CD14-positive monocyte (primary cell): ENCODE measurements at regions not wholly inside any gene's neighbourhood (a gene's known extent, or its start where the extent isn't known, plus 50 kb on each side); places are given as distances from the start of the nearest gene placed in this dataset.

Source experiments
- DNase-seq, 3 donors: peaks; one replicate each; pipeline ENCODE4 v3.0.0-alpha.2; 2011 to 2022
- H2AFZ ChIP-seq: 2 replicates; pipeline ENCODE4 v1.6.0; 2012; ENCODE audit warnings: mild to moderate bottlenecking, low read depth, low read length, inconsistent platforms; ENCODE audit not compliant: insufficient read depth, poor library complexity, severe bottlenecking
- H3K27ac ChIP-seq, 2 donors: 1 replicate in 1 of 2; 2 replicates in 1 of 2; pipeline ENCODE4 v1.5.1; 2012 to 2013; ENCODE audit warnings: low read length in 2 of 2, control low read depth in 1 of 2, inconsistent platforms in 1 of 2, low read depth in 1 of 2, mild to moderate bottlenecking in 1 of 2
- H3K27me3 ChIP-seq, 2 donors: one replicate each; pipeline versions ENCODE4 v1.6.0 to v1.6.1; 2011 to 2013; ENCODE audit warnings: low read length in 2 of 2; ENCODE audit not compliant: control insufficient read depth in 2 of 2, insufficient read depth in 2 of 2
- H3K36me3 ChIP-seq, 2 donors: replicated peaks in 1 of 2; 1 replicate in 1 of 2; 2 replicates in 1 of 2; pipeline versions ENCODE4 v1.5.1 to v1.6.1; 2012 to 2013; ENCODE audit warnings: low read length in 2 of 2, control low read depth in 1 of 2, inconsistent platforms in 1 of 2, mild to moderate bottlenecking in 1 of 2; ENCODE audit not compliant: insufficient read depth in 2 of 2, control insufficient read depth in 1 of 2
- H3K4me1 ChIP-seq, 2 donors: 1 replicate in 1 of 2; 2 replicates in 1 of 2; pipeline versions ENCODE4 v1.5.1 to v1.6.1; 2012 to 2013; ENCODE audit warnings: low read length in 2 of 2, control low read depth in 1 of 2, inconsistent platforms in 1 of 2, mild to moderate bottlenecking in 1 of 2, moderate library complexity in 1 of 2; ENCODE audit not compliant: insufficient read depth in 2 of 2, control insufficient read depth in 1 of 2
- H3K4me2 ChIP-seq: replicated peaks from 2 replicates; pipeline ENCODE3; 2012; ENCODE audit warnings: low read length, moderate library complexity, mild to moderate bottlenecking; ENCODE audit not compliant: poor library complexity, severe bottlenecking; ENCODE audit errors: extremely low read depth
- H3K4me3 ChIP-seq, 3 experiments: fragments of 200-600 bp in 1 of 3; sonication (generic) in 1 of 3; replicated peaks in 1 of 3; 1 replicate in 2 of 3; 2 replicates in 1 of 3; pipeline ENCODE4 v1.5.1; 2011 to 2013; ENCODE audit warnings: low read length in 3 of 3, mild to moderate bottlenecking in 3 of 3, control low read depth in 2 of 3, low read depth in 2 of 3, inconsistent platforms in 1 of 3, moderate library complexity in 1 of 3
- H3K79me2 ChIP-seq: 2 replicates; pipeline ENCODE4 v1.6.0; 2012; ENCODE audit warnings: mild to moderate bottlenecking, control low read depth, inconsistent platforms, low read length, moderate library complexity; ENCODE audit not compliant: insufficient read depth
- H3K9ac ChIP-seq: 2 replicates; pipeline ENCODE4 v1.6.0; 2017; ENCODE audit warnings: low read length, mild to moderate bottlenecking; ENCODE audit not compliant: insufficient read depth, poor library complexity, severe bottlenecking
- H3K9me3 ChIP-seq, 2 donors: replicated peaks in 1 of 2; 1 replicate in 1 of 2; 2 replicates in 1 of 2; pipeline versions ENCODE4 v1.5.1 to v1.6.1; 2012 to 2013; ENCODE audit warnings: low read length in 2 of 2, control low read depth in 1 of 2; ENCODE audit not compliant: control insufficient read depth in 1 of 2, insufficient read depth in 1 of 2
- H4K20me1 ChIP-seq: 2 replicates; pipeline ENCODE4 v1.6.0; 2012; ENCODE audit warnings: mild to moderate bottlenecking, low read length, control low read depth, moderate library complexity; ENCODE audit not compliant: insufficient read depth
- H3K27ac Mint-ChIP-seq, 7 donors: one replicate each; pipeline ENCODE4 v1.8.0; 2020; ENCODE audit warnings: mild to moderate bottlenecking in 7 of 7, mixed read lengths in 7 of 7, moderate library complexity in 6 of 7, inconsistent platforms in 2 of 7
- H3K27me3 Mint-ChIP-seq, 3 donors: one replicate each; pipeline ENCODE4 v1.8.0; 2021 to 2022; ENCODE audit warnings: low read depth in 3 of 3, mild to moderate bottlenecking in 3 of 3, mixed read lengths in 3 of 3, moderate library complexity in 3 of 3, inconsistent platforms in 1 of 3
- H3K36me3 Mint-ChIP-seq, 2 donors: one replicate each; pipeline ENCODE4 v1.8.0; 2020; ENCODE audit warnings: mixed read lengths in 2 of 2, inconsistent platforms in 1 of 2, mild to moderate bottlenecking in 1 of 2
- H3K4me1 Mint-ChIP-seq: one replicate; pipeline ENCODE4 v1.8.0; 2020; ENCODE audit warnings: mild to moderate bottlenecking, mixed read lengths
- H3K4me3 Mint-ChIP-seq, 2 donors: one replicate each; pipeline ENCODE4 v1.8.0; 2020; ENCODE audit warnings: mild to moderate bottlenecking in 2 of 2, mixed read lengths in 2 of 2, moderate library complexity in 1 of 2
- H3K9me3 Mint-ChIP-seq, 7 donors: one replicate each; pipeline ENCODE4 v1.8.0; 2020 to 2022; ENCODE audit warnings: mixed read lengths in 7 of 7, mild to moderate bottlenecking in 6 of 7, moderate library complexity in 6 of 7, inconsistent platforms in 2 of 7
- WGBS: methylation state at CpG from one replicate; pipeline ENCODE4 v1.1.5; 2013; ENCODE audit warnings: missing lambda C conversion rate; ENCODE audit not compliant: insufficient coverage; 5-methylcytosine and 5-hydroxymethylcytosine counted together
- intact Hi-C, 2 donors: fragments of 100-400 bp; cut with micrococcal nuclease; formaldehyde crosslinking; loops; one replicate each; pipeline versions ENCODE4 v1.15.0 to v1.15.1; 2023
- TF ChIP-seq, protein P1 (sequence below): fragments of 200-600 bp; IDR thresholded peaks from one replicate; pipeline ENCODE4 v1.8.0; 2022; ENCODE audit warnings: antibody characterized with exemption, mild to moderate bottlenecking

DNA sequence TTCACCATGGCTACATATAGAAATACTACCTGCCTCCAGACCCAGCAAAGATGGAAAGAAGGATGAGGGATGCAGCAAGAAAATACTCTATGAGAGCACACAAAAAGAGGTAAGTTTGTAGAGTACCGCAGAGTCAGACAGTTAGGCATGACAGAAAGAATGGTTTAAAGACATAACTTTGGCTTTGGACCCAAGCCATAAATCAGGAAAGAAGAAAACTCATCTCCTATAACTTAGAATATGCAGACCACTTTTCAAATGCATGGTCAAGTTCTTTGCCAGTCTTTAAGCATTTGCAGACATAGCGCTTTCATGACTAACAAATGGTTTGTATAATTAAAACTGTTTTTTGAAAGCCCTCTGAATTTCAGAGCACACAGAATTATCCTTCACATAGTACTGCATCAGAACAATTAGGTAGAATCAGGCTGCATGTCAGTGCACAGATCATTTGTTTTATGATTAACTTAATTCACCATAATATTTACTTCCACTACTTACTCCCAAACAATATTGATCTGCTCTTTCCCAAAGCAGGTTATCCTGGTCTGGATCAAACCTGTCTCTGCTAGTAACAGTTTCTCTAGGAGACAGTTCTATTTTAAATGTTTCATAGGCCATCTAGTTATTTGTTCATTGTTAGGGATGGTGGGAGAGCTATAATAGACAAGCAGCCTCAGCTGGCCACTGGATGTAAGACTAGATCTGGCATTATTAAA lies 280.7 kb upstream of the NR5A2 start:
- Histone ChIP-seq H3K27me3 (no peaks in the 10 kb centered on the region), H3K27ac (no peak overlapping the region), H3K4me2 (no peak overlapping the region), H3K4me1 (peaks cover 23 to 30% of the 10 kb centered on the region in 2 donors), H3K4me3 (no peak overlapping the region), H3K9me3 (no peaks in the 10 kb centered on the region), H2AFZ (no peak overlapping the region), H3K9ac (no peak overlapping the region), H3K36me3 (no peaks in the 10 kb centered on the region), H4K20me1 (no peaks in the 10 kb centered on the region), H3K79me2 (no peaks in the 10 kb centered on the region)
- no peak for DNase-seq
- H3K4me3 Mint-ChIP-seq, result no peak overlapping the region
- WGBS, result 100% methylated on average over 1 of the region's 2 CpGs
- TF ChIP-seq, protein P1, sequence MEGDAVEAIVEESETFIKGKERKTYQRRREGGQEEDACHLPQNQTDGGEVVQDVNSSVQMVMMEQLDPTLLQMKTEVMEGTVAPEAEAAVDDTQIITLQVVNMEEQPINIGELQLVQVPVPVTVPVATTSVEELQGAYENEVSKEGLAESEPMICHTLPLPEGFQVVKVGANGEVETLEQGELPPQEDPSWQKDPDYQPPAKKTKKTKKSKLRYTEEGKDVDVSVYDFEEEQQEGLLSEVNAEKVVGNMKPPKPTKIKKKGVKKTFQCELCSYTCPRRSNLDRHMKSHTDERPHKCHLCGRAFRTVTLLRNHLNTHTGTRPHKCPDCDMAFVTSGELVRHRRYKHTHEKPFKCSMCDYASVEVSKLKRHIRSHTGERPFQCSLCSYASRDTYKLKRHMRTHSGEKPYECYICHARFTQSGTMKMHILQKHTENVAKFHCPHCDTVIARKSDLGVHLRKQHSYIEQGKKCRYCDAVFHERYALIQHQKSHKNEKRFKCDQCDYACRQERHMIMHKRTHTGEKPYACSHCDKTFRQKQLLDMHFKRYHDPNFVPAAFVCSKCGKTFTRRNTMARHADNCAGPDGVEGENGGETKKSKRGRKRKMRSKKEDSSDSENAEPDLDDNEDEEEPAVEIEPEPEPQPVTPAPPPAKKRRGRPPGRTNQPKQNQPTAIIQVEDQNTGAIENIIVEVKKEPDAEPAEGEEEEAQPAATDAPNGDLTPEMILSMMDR, result no peak
- intact Hi-C loops, result loop anchor here in 1 of 2 donors (10.0 kb wide), 1 partner anchor 822 kb away; no protein-coding TSS in a partner anchor
- no peaks in the 10 kb centered on the region for H3K36me3 Mint-ChIP-seq
- peaks cover 0 to 2% (median 2%) of the 10 kb centered on the region in 3 donors for H3K27me3 Mint-ChIP-seq
- no peak overlapping the region for H3K27ac Mint-ChIP-seq
- peaks cover 11% of the 10 kb centered on the region for H3K4me1 Mint-ChIP-seq
- H3K9me3 Mint-ChIP-seq, result peaks cover 0 to 6% (median 0%) of the 10 kb centered on the region in 7 donors

- DNase-seq, result no peak
- intact Hi-C loops, result loop anchor here in 1 of 2 donors (10.0 kb wide), 1 partner anchor 823 kb away; no protein-coding TSS in a partner anchor
- Histone ChIP-seq H3K36me3 (no peaks in the 10 kb centered on the region), H3K4me1 (peaks cover 14 to 23% of the 10 kb centered on the region in 2 donors), H3K27me3 (no peaks in the 10 kb centered on the region), H3K79me2 (no peaks in the 10 kb centered on the region), H3K27ac (no peak overlapping the region), H4K20me1 (no peaks in the 10 kb centered on the region), H2AFZ (no peak overlapping the region), H3K4me3 (no peak overlapping the region), H3K9ac (no peak overlapping the region), H3K9me3 (no peaks in the 10 kb centered on the region), H3K4me2 (no peak overlapping the region)
- no peaks in the 10 kb centered on the region for H3K36me3 Mint-ChIP-seq
- TF ChIP-seq, protein P1, result no peak
- no peak overlapping the region for H3K27ac Mint-ChIP-seq
- WGBS, result 95% methylated on average over 13 of the region's 17 CpGs
- peaks cover 15% of the 10 kb centered on the region for H3K4me1 Mint-ChIP-seq
- H3K4me3 Mint-ChIP-seq, result no peak overlapping the region
- peaks cover 0 to 2% (median 2%) of the 10 kb centered on the region in 3 donors for H3K27me3 Mint-ChIP-seq
- H3K9me3 Mint-ChIP-seq, result peaks cover 0 to 6% (median 0%) of the 10 kb centered on the region in 7 donors
Measured at GRCh38 chr1:199747984-199748383, 279.5 kb upstream of the NR5A2 start.
